A673 (cell line): ENCODE measurements at regions not wholly inside any gene's neighbourhood (a gene's known extent, or its start where the extent isn't known, plus 50 kb on each side); places are given as distances from the start of the nearest gene placed in this dataset.

Experiments
- BruUV-seq: library from RNA; stranded (reverse); fragments of 400-500 nt; replicated peaks from 2 replicates; lab custom pipeline; 2021; lab: Mats Ljungman, UMichigan
- CTCF ChIA-PET: fragments of 300-600 bp; sonication (Branson Sonifier 250); formaldehyde crosslinking; loops from one replicate; lab custom pipeline; 2022; ENCODE audit warnings: antibody characterized with exemption; lab: Charles Lee
- POLR2A ChIA-PET: fragments of 300-600 bp; sonication (Branson Sonifier 250); formaldehyde crosslinking; loops from one replicate; lab custom pipeline; 2022; ENCODE audit warnings: antibody characterized with exemption; ENCODE audit not compliant: low non-redundant PET; lab: Charles Lee
- DNase-seq: peaks from one replicate; pipeline ENCODE4 v3.0.0-alpha.2; 2015; ENCODE audit warnings: low spot score
- H3K27ac ChIP-seq: fragments of 200-600 bp; sonication (generic); 2 replicates; pipeline ENCODE4 v1.5.1; 2016; ENCODE audit warnings: mixed run types, low read depth, mild to moderate bottlenecking, mixed read lengths, antibody characterized with exemption, low read length; ENCODE audit not compliant: poor library complexity, severe bottlenecking
- H3K27me3 ChIP-seq: fragments of 200-600 bp; sonication (generic); replicated peaks from 2 replicates; pipeline ENCODE4 v1.6.1; 2017; ENCODE audit warnings: mixed run types, low read depth, mild to moderate bottlenecking, mixed read lengths, antibody characterized with exemption, low read length; ENCODE audit not compliant: insufficient read depth, poor library complexity
- H3K36me3 ChIP-seq: fragments of 200-600 bp; sonication (generic); 2 replicates; pipeline ENCODE4 v1.6.1; 2016; ENCODE audit warnings: mixed run types, mild to moderate bottlenecking, mixed read lengths, antibody characterized with exemption, low read length; ENCODE audit not compliant: insufficient read depth, poor library complexity, severe bottlenecking
- H3K4me1 ChIP-seq: fragments of 200-600 bp; sonication (generic); 2 replicates; pipeline ENCODE4 v1.6.1; 2017; ENCODE audit warnings: mixed run types, mild to moderate bottlenecking, mixed read lengths, antibody characterized with exemption, low read length; ENCODE audit not compliant: insufficient read depth, poor library complexity, severe bottlenecking
- H3K4me3 ChIP-seq: fragments of 200-600 bp; sonication (generic); 2 replicates; pipeline ENCODE4 v1.5.1; 2016; ENCODE audit warnings: low read depth, mixed run types, mild to moderate bottlenecking, mixed read lengths, low read length; ENCODE audit not compliant: poor library complexity, severe bottlenecking
- H3K9me3 ChIP-seq: fragments of 200-600 bp; sonication (generic); 2 replicates; pipeline ENCODE4 v1.6.1; 2016; ENCODE audit warnings: mixed run types, low read depth, mild to moderate bottlenecking, mixed read lengths, antibody characterized with exemption, low read length; ENCODE audit not compliant: poor library complexity, severe bottlenecking
- EZH2 ChIP-seq: fragments of 200-600 bp; sonication (generic); IDR thresholded peaks from 2 replicates; pipeline ENCODE4 v1.6.1; 2017; ENCODE audit warnings: borderline replicate concordance, low read depth, mild to moderate bottlenecking, mixed read lengths, antibody characterized with exemption, low read length; ENCODE audit not compliant: poor library complexity, severe bottlenecking
- intact Hi-C: fragments of 100-400 bp; cut with micrococcal nuclease; formaldehyde crosslinking; loops from one replicate; pipeline ENCODE4 v1.10.0; 2022; ENCODE audit not compliant: unreplicated experiment
- TF ChIP-seq, protein P1 (sequence below): fragments of 300-800, 200-600 bp; sonication (generic); conservative IDR thresholded peaks from 2 replicates; pipeline ENCODE4 v1.5.1; 2017; ENCODE audit warnings: low read depth, mild to moderate bottlenecking, antibody characterized with exemption, low read length, moderate library complexity, mixed read lengths

DNA sequence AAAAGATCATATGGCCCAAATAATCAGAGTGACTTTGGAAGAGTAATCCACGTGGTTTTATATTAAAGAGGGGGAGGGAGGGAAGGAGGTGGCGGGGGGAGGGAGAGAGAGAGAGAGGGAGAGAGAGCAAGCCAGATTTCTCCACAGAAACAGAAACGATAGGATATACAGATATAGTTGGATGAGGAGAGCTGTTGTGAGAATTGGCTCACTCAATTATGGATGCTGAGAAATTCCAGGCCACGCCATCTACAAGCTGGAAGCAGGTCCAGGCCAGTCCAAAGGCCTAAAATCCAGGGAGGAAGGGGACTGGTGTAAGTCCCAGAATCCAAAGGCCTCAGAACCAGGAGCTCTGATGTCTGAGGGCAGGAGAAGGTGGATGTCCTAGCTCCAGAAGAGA, 75.5 kb downstream of the CXCL12 start:
- TF ChIP-seq, protein P1, sequence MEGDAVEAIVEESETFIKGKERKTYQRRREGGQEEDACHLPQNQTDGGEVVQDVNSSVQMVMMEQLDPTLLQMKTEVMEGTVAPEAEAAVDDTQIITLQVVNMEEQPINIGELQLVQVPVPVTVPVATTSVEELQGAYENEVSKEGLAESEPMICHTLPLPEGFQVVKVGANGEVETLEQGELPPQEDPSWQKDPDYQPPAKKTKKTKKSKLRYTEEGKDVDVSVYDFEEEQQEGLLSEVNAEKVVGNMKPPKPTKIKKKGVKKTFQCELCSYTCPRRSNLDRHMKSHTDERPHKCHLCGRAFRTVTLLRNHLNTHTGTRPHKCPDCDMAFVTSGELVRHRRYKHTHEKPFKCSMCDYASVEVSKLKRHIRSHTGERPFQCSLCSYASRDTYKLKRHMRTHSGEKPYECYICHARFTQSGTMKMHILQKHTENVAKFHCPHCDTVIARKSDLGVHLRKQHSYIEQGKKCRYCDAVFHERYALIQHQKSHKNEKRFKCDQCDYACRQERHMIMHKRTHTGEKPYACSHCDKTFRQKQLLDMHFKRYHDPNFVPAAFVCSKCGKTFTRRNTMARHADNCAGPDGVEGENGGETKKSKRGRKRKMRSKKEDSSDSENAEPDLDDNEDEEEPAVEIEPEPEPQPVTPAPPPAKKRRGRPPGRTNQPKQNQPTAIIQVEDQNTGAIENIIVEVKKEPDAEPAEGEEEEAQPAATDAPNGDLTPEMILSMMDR: no peak
- no peak for TF ChIP-seq EZH2
- BruUV-seq: no TSS peak
- Histone ChIP-seq H3K27ac (no peak overlapping the region), H3K36me3 (no peaks in the 10 kb centered on the region), H3K4me3 (no peak overlapping the region), H3K27me3 (no peaks in the 10 kb centered on the region), H3K4me1 (no peaks in the 10 kb centered on the region), H3K9me3 (no peaks in the 10 kb centered on the region)
- POLR2A ChIA-PET: no interaction called here
- intact Hi-C loops: loop anchor here (10.0 kb wide), 1 partner anchor 635 kb away; no protein-coding TSS in a partner anchor
- DNase-seq: no peak
- CTCF ChIA-PET: no interaction called here

DNA sequence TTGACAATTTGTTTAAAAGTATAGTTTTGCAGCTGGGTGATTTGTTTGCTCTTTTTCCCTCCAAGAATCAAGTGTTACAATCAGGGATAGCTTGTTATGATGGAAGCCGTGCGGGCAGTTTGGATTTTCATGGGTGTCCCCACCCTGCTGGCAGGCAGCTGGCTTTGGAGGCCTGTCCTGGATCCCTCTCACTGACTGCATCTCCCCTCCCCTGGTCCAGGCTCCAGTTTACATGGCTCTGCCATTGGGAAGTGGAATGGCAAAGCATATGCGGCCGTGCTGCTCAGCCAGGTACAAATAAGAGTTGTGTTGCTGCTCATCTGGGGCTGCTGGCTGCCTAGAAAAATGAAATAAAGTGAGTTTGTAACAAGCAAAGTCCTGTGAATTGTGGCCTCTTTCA, 76.0 kb downstream of the CXCL12 start:
- CTCF ChIA-PET: no interaction called here
- POLR2A ChIA-PET: no interaction called here
- H3K9me3 ChIP-seq: no peaks in the 10 kb centered on the region
- no peak overlapping the region for H3K27ac ChIP-seq
- H3K4me1 ChIP-seq: no peaks in the 10 kb centered on the region
- DNase-seq: no peak
- intact Hi-C loops: loop anchor here (10.0 kb wide), 1 partner anchor 634 kb away; no protein-coding TSS in a partner anchor
- no peak overlapping the region for H3K4me3 ChIP-seq
- no peak for TF ChIP-seq EZH2
- TF ChIP-seq, protein P1: no peak
- BruUV-seq: no TSS peak
- H3K36me3 ChIP-seq: no peaks in the 10 kb centered on the region
- H3K27me3 ChIP-seq: no peaks in the 10 kb centered on the region

DNA sequence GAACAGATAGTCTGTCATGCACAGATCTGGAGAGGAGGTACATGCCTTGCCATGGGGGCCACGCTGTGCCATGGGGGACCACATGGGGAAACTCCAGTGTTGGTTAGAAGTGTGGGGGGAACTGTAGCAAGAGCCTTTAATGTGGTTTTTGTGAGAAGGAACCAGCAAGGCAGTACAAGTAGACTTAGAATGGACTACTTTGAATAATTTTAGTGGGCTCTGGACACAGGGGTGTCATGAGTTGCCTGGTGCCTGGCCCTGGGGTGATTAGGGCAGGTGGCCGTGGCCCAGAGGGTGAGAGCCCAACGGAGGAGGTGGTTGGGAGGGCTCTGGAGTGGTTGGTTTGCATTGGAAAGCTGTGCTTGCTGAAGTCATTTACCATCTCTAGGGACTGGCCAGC, 77.2 kb downstream of the CXCL12 start:
- Histone ChIP-seq H3K27me3 (no peaks in the 10 kb centered on the region), H3K36me3 (no peaks in the 10 kb centered on the region), H3K9me3 (no peaks in the 10 kb centered on the region), H3K27ac (no peak overlapping the region), H3K4me3 (no peak overlapping the region), H3K4me1 (no peaks in the 10 kb centered on the region)
- DNase-seq: no peak
- no TSS peak for BruUV-seq
- TF ChIP-seq, protein P1: no peak
- no peak for TF ChIP-seq EZH2
- intact Hi-C loops: loop anchor here (10.0 kb wide), 1 partner anchor 633 kb away; no protein-coding TSS in a partner anchor
- CTCF ChIA-PET: no interaction called here
- POLR2A ChIA-PET: no interaction called here
